Right lobe of liver (tissue), 6 donors: ENCODE measurements at regions not wholly inside any gene's neighbourhood (a gene's known extent, or its start where the extent isn't known, plus 50 kb on each side); places are given as distances from the start of the nearest gene placed in this dataset.

Experiments
- ATAC-seq, 4 donors: fragments of 200-7000 bp; cut with Tn5 transposase; one replicate each; pipeline ENCODE4 v1.9.1; 2020; ENCODE audit warnings: mild to moderate bottlenecking in 4 of 4, moderate library complexity in 4 of 4
- DNase-seq, 3 donors: peaks; one replicate each; pipeline ENCODE4 v3.0.0-alpha.2; 2020
- H3K27ac ChIP-seq, 3 donors: fragments of 200-600 bp; one replicate each; pipeline ENCODE4 v1.8.0; 2022
- H3K27me3 ChIP-seq, 2 donors: fragments of 200-600 bp; one replicate each; pipeline ENCODE4 v1.8.0; 2022
- H3K36me3 ChIP-seq, 4 donors: fragments of 200-600 bp; sonication (generic) in 1 of 4; one replicate each; pipeline versions ENCODE4 v1.5.1 to v1.8.0; 2017 to 2022; ENCODE audit warnings: control low read depth in 1 of 4
- H3K4me1 ChIP-seq, 4 donors: fragments of 200-600 bp; sonication (generic) in 1 of 4; one replicate each; pipeline versions ENCODE4 v1.5.1 to v1.8.0; 2017 to 2022; ENCODE audit warnings: control low read depth in 1 of 4
- H3K4me3 ChIP-seq, 3 donors: fragments of 200-600 bp; one replicate each; pipeline ENCODE4 v1.8.0; 2022
- H3K9me3 ChIP-seq, 4 donors: fragments of 200-600 bp; sonication (generic) in 1 of 4; one replicate each; pipeline versions ENCODE4 v1.5.1 to v1.8.0; 2017 to 2022; ENCODE audit warnings: control low read depth in 1 of 4
- CTCF ChIP-seq, 4 donors: fragments of 200-600 bp in 3 of 4; fragments of 450-650 bp in 1 of 4; IDR thresholded peaks; one replicate each; pipeline versions ENCODE4 v1.5.1 to v1.8.0; 2016 to 2022; ENCODE audit warnings: antibody characterized with exemption in 4 of 4, mild to moderate bottlenecking in 2 of 4
- POLR2A ChIP-seq: fragments of 450-650 bp; IDR thresholded peaks from one replicate; pipeline ENCODE4 v1.6.1; 2017; ENCODE audit warnings: antibody characterized with exemption, mild to moderate bottlenecking
- WGBS: methylation state at CpG from one replicate; pipeline ENCODE4 v1.1.6; 2018; ENCODE audit warnings: low coverage, low lambda C conversion rate; ENCODE audit not compliant: insufficient coverage; ENCODE audit errors: missing lambda C conversion rate; 5-methylcytosine and 5-hydroxymethylcytosine counted together
- intact Hi-C, 2 donors: fragments of 100-400 bp; cut with DNase I; formaldehyde crosslinking; loops; one replicate each; pipeline versions ENCODE4 v1.11.2 to v1.14.1; 2022
- donor health status: DM: no; HTN: yes; CAD: no.
- donor health status: DM: no; HTN: no; CAD: no.
- donor health status: DM: no; HTN: no; CAD: no.
- donor health status: DM: no; HTN: yes; CAD: no.
- donor health status: DM: no; HTN: yes; CAD: no.

GRCh38 chr13:68347220-68347619 lies 1117.1 kb upstream of the PCDH9 start:
- ATAC-seq (no peak), DNase-seq (no peak)
- H3K4me3 ChIP-seq = no peak overlapping the region
- H3K4me1 ChIP-seq = no peaks in the 10 kb centered on the region
- H3K27me3 ChIP-seq = no peaks in the 10 kb centered on the region
- no peaks in the 10 kb centered on the region for H3K36me3 ChIP-seq
- intact Hi-C loops = no loop called here
- peaks cover 0 to 3% (median 0%) of the 10 kb centered on the region in 4 donors for H3K9me3 ChIP-seq
- TF ChIP-seq CTCF (IDR thresholded peaks at IDR 0.05) (no peak), POLR2A (no peak)
- 16% methylated on average over 3 of the region's 3 CpGs for WGBS
- no peak overlapping the region for H3K27ac ChIP-seq

- no peaks in the 10 kb centered on the region for H3K4me1 ChIP-seq
- 52% methylated on average over 1 of the region's 1 CpG for WGBS
- H3K9me3 ChIP-seq = peaks cover 0 to 3% (median 0%) of the 10 kb centered on the region in 4 donors
- H3K27ac ChIP-seq = no peak overlapping the region
- DNase-seq = no peak
- intact Hi-C loops = no loop called here
- H3K36me3 ChIP-seq = no peaks in the 10 kb centered on the region
- TF ChIP-seq POLR2A (no peak), CTCF (IDR thresholded peaks at IDR 0.05) (no peak)
- no peak overlapping the region for H3K4me3 ChIP-seq
- ATAC-seq = no peak
- H3K27me3 ChIP-seq = no peaks in the 10 kb centered on the region
Measured at GRCh38 chr13:68345963-68346531, 1115.9 kb upstream of the PCDH9 start.

GRCh38 chr13:68323124-68323523 lies 1093.0 kb upstream of the PCDH9 start:
- TF ChIP-seq POLR2A (no peak), CTCF (IDR thresholded peaks at IDR 0.05) (no peak)
- Histone ChIP-seq H3K4me1 (no peaks in the 10 kb centered on the region), H3K27ac (no peak overlapping the region), H3K36me3 (no peaks in the 10 kb centered on the region), H3K4me3 (no peak overlapping the region), H3K9me3 (peaks cover 0 to 5% (median 0%) of the 10 kb centered on the region in 4 donors), H3K27me3 (no peaks in the 10 kb centered on the region)
- ATAC-seq (no peak), DNase-seq (no peak)
- WGBS = 64% methylated on average over 2 of the region's 2 CpGs
- intact Hi-C loops = no loop called here

- 60% methylated on average over 2 of the region's 2 CpGs for WGBS
- Histone ChIP-seq H3K27me3 (no peaks in the 10 kb centered on the region), H3K4me3 (no peak overlapping the region), H3K4me1 (no peaks in the 10 kb centered on the region), H3K9me3 (peaks cover 0 to 5% (median 0%) of the 10 kb centered on the region in 4 donors), H3K36me3 (no peaks in the 10 kb centered on the region), H3K27ac (no peak overlapping the region)
- ATAC-seq (no peak), DNase-seq (no peak)
- intact Hi-C loops = no loop called here
- TF ChIP-seq POLR2A = no peak
Measured at GRCh38 chr13:68319384-68319783, 1089.2 kb upstream of the PCDH9 start.

GRCh38 chr13:68304286-68304893 lies 1074.3 kb upstream of the PCDH9 start:
- H3K9me3 ChIP-seq = no peaks in the 10 kb centered on the region
- 0% methylated on average over 1 of the region's 1 CpG for WGBS
- intact Hi-C loops = no loop called here
- no peaks in the 10 kb centered on the region for H3K4me1 ChIP-seq
- H3K27ac ChIP-seq = no peak overlapping the region
- ATAC-seq = peak; percentile 57 to 67 (median 60)
- no peaks in the 10 kb centered on the region for H3K36me3 ChIP-seq
- no peaks in the 10 kb centered on the region for H3K27me3 ChIP-seq
- no peak overlapping the region for H3K4me3 ChIP-seq
- peak; percentile 42 to 70 (median 66) for TF ChIP-seq CTCF (IDR thresholded peaks at IDR 0.05)
- no peak for TF ChIP-seq POLR2A
- DNase-seq = no peak
